Left colon (tissue), 2 donors: ENCODE measurements at regions not wholly inside any gene's neighbourhood (a gene's known extent, or its start where the extent isn't known, plus 50 kb on each side); places are given as distances from the start of the nearest gene placed in this dataset.
"Not testable (repeated sequence)": the region's sequence is repeated elsewhere in the genome, so short reads cannot be mapped to it uniquely, and the experiment has no call there.

ENCODE experiments used
- ATAC-seq: fragments of 200-7000 bp; cut with Tn5 transposase; one replicate; pipeline ENCODE4 v1.9.1; 2020; ENCODE audit warnings: mild to moderate bottlenecking, moderate library complexity
- DNase-seq, 2 donors: peaks; one replicate each; pipeline ENCODE4 v3.0.0-alpha.2; 2020
- intact Hi-C, 2 donors: fragments of 100-400 bp; cut with DNase I in 1 of 2; cut with micrococcal nuclease in 1 of 2; formaldehyde crosslinking; loops; one replicate each; pipeline versions ENCODE4 v1.11.2 to v1.14.0; 2022; cut with DNase I, micrococcal nuclease
- donor health status: DM: no; HTN: no; CAD: no.
- donor health status: DM: yes; HTN: yes; CAD: no.

- no peak for ATAC-seq
- DNase-seq: no peak
- intact Hi-C loops: no loop called here
These were observed 481.4 kb upstream of the KLHL29 start for GRCh38 chr2:22903616-22904015.

GRCh38 chr2:22904126-22904684 is 480.8 kb upstream of the KLHL29 start:
- DNase-seq: peak in 1 of 2 donors; percentile 58
- ATAC-seq: peak; percentile 34
- intact Hi-C loops: no loop called here

GRCh38 chr2:22907330-22907729 is 477.6 kb upstream of the KLHL29 start:
- DNase-seq (peak in 1 of 2 donors; percentile 11), ATAC-seq (peak; percentile 83)
- intact Hi-C loops: no loop called here

- ATAC-seq: peak; percentile 46
- no peak for DNase-seq
- intact Hi-C loops: no loop called here
These were observed 472.6 kb upstream of the KLHL29 start for GRCh38 chr2:22912398-22912797.

- intact Hi-C loops: no loop called here
- DNase-seq: no peak
These were observed 455.0 kb upstream of the KLHL29 start for GRCh38 chr2:22929998-22930397.

GRCh38 chr2:22930781-22931180 is 454.2 kb upstream of the KLHL29 start:
- DNase-seq: peak in 1 of 2 donors; percentile 11
- peak; percentile 88 for ATAC-seq
- intact Hi-C loops: no loop called here

More at GRCh38 chr2:22929998-22930397, 455.0 kb upstream of the KLHL29 start:
- ATAC-seq: peak; percentile 43

- DNase-seq: no peak
- ATAC-seq: peak; percentile 84
- intact Hi-C loops: no loop called here
These were observed 452.7 kb upstream of the KLHL29 start for GRCh38 chr2:22932288-22932687.

GRCh38 chr2:22934747-22935146 is 450.2 kb upstream of the KLHL29 start:
- no peak for ATAC-seq
- no peak for DNase-seq
- intact Hi-C loops: no loop called here

- intact Hi-C loops: no loop called here
- DNase-seq (no peak), ATAC-seq (peak; percentile 76)
These were observed 442.5 kb upstream of the KLHL29 start for GRCh38 chr2:22942441-22942840.

- DNase-seq (no peak), ATAC-seq (no peak)
- intact Hi-C loops: no loop called here
These were observed 440.8 kb upstream of the KLHL29 start for GRCh38 chr2:22944143-22944542.

- ATAC-seq: no peak
- intact Hi-C loops: no loop called here
- DNase-seq: no peak
These were observed 438.4 kb upstream of the KLHL29 start for GRCh38 chr2:22946553-22946952.

- DNase-seq: no peak
- intact Hi-C loops: no loop called here
- no peak for ATAC-seq
These were observed 437.2 kb upstream of the KLHL29 start for GRCh38 chr2:22947741-22948140.

GRCh38 chr2:22950431-22950830 is 434.5 kb upstream of the KLHL29 start:
- ATAC-seq (no peak), DNase-seq (no peak)
- intact Hi-C loops: no loop called here

- ATAC-seq (no peak), DNase-seq (no peak)
- intact Hi-C loops: no loop called here
These were observed 432.2 kb upstream of the KLHL29 start for GRCh38 chr2:22952656-22953225.

- no peak for ATAC-seq
- intact Hi-C loops: no loop called here
- no peak for DNase-seq
These were observed 427.5 kb upstream of the KLHL29 start for GRCh38 chr2:22957446-22957845.

GRCh38 chr2:22958308-22958707 is 426.7 kb upstream of the KLHL29 start:
- DNase-seq (no peak), ATAC-seq (no peak)
- intact Hi-C loops: no loop called here

- intact Hi-C loops: no loop called here
- ATAC-seq (no peak), DNase-seq (no peak)
These were observed 417.2 kb upstream of the KLHL29 start for GRCh38 chr2:22967756-22968155.

GRCh38 chr2:22970284-22970975 is 414.5 kb upstream of the KLHL29 start:
- DNase-seq (no peak), ATAC-seq (no peak)
- intact Hi-C loops: no loop called here

- ATAC-seq (no peak), DNase-seq (no peak)
- intact Hi-C loops: no loop called here
These were observed 414.0 kb upstream of the KLHL29 start for GRCh38 chr2:22970991-22971390.

- DNase-seq (no peak), ATAC-seq (no peak)
- intact Hi-C loops: no loop called here
These were observed 403.2 kb upstream of the KLHL29 start for GRCh38 chr2:22981785-22982184.

- DNase-seq, ATAC-seq, intact Hi-C loops: not testable (repeated sequence)
These were observed 400.8 kb upstream of the KLHL29 start for GRCh38 chr2:22984152-22984551.
